ENCODE measurements at regions not wholly inside any gene's neighbourhood (a gene's known extent, or its start where the extent isn't known, plus 50 kb on each side); places are given as distances from the start of the nearest gene placed in this dataset.

DNA sequence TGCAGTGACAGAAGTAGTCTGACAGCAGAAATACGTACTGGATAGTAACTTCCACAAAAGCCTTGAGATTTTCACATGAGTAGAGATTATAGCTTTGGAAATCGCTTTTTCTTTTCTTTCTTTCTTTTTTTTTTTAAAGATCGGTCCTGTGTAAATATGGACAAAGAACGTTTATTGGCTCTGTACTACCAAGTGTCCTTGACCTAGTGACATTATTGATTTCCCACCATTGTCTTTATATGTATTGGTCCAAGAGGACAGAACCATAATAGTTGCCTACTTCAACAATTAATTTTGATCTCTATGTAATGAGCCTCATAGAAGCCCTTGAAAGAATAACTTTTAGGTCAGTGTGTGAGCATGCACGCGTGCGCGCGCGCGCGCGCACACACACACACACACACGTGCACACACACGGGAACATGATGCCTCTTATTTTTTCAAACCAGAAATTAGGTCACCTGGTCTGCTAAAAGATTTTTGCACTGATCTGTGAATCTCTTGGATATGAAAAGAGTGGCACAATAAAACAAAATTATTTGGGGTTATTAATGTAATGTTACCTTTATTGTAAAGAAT, 516.8 kb downstream of the PSAT1 start:
- DNase-seq, result no peak

DNA sequence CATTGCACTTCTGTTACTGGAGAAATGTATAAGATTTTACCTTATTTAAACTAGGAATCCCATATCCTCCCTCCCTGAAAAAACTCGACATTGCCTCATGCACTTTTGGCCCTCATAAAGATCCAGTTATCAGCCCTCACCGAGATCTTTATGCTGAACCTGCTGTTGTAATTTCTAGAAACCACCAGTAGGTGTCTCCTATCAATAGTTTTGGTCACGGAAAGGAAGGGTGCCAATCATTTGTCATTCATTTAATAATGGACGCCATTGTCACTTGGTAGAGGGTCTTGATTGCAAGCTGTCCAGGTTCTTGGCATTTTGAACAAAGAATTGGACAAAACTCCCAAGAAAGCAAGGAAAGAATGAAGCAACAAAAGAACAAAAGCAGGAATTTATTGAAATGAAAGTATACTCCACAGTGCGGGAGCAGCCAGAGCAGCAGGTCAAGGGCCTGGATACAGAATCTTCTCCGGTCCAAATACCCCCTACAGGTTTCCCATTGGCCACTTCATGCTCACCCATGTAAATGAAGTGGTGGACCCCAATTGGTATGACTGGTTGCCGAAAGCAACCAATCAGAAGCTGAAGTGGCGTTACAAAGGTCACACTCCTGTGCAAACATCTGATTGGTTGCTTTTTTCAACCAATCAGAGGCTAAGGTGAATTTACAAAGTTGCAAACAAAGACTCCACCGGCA, 524.3 kb downstream of the PSAT1 start:
- DNase-seq, result peak in 1 of 2 donors; percentile 21

DNA sequence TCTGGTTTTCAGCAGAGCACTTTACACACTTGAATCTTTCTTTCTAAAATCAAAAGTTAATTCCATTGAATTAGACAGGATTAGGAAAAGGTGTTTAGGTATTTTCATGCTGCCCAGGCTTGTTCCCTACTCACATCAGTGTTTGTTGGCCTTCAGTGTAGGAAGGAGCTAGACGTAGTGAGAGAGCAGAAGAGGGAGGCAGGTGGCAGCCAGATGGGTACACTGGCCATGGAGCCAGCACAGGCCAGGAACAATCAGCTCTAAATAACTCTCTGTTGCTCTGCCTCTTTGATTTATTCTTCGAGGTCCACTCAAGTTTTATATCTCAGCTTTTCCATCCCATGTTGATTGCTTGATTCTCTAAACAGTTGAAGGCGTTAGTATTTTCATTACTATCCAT, 529.6 kb downstream of the PSAT1 start:
- no peak for DNase-seq

DNA sequence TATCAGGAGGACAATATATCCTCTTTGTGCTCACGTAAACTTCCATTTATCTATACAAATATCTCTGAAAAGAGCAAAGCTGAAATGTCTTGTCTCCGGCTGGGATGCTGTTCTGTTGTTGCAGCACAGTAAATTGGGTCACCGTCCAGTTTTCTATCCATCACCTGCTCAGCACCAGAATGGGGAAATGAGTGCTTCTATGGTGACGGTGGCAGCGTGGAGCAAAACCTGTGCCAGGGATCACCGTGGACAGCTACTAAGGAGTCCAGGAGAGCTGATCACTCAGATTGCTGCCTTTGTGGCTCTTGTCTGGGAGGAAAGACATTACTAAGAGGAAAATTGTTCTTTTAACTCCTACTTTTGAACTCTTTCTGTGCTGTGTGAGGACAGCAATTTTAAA, 531.6 kb downstream of the PSAT1 start:
- no peak for DNase-seq

DNA sequence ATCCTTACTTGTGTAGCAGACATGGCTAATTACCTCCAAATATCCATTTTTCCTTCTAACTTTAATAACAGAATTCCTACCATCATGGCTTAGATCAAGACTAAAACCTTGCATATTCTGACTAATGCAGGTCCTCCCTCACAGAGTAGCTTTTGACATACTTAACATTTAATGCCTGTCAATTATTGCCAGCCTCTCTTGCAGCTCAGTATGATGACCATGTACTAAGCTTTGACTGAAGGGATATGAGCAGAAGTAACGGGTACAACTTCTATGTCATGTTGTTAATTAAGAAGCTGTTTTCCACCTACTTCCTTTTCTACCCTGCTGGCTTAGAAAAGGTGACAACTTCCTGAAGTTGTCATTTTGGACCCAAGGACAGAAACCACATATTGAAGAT, 533.4 kb downstream of the PSAT1 start:
- no peak for DNase-seq

DNA sequence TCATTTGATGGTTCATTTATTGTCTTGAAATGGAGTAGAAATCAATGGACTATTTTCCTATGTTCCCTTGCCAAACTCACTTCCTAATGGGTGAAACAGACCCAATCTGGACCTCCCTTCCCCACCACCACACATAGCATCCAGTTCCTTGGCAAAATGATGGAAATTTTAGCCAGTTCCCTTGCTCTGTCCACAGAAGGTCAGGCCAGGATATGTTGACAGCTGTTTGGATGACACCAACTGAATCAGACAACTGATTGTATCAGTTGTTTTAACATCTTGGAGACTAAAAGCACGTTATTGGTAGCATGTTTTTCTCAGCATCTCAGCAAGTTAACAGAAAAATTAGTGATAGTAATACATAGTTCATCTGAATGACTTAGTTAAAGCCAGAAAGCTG, 534.8 kb downstream of the PSAT1 start:
- no peak for DNase-seq

DNA sequence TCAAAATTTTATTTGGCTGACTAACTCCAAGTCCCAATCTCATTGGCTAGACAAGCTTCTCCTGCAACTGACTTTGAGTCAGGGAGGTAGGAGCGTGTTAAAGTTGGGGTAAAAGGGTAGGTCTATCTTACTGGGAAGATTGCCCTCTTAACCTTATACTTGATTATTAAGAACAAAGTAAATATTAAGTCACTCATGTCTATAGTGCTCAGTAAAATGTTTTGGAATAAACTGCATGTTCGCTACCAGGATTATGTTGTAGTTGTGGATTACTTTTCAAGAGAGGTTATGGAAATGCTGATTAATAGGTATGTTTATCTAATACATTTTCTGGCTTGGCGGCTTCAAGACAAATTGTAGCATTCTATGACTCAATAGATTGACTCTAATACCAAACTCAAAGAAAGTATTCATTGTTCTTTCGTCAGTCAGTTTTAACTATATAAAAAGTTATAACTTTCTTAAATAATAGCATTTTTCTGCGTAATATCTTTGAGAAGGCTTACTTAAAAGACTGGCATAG, 539.1 kb downstream of the PSAT1 start:
- DNase-seq, result no peak

DNA sequence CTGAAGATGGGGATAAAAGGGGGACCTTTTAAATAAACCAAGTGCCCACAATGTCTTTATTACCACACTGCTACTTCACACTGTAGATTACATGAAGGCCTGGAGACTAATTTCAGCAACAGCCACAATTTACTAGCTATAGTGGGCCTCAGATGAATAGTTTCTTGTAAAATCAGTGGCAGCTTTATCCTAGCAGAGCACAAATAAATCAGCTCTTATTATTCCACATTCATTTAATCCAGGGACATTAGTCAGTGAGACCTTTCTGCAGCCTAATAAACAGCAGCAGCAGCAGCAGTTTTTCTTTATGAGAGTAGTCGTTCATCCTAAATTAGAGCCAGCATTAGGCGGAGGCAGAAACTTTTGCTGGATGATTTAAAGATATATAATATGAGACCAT, 542.3 kb downstream of the PSAT1 start:
- no peak for DNase-seq

DNA sequence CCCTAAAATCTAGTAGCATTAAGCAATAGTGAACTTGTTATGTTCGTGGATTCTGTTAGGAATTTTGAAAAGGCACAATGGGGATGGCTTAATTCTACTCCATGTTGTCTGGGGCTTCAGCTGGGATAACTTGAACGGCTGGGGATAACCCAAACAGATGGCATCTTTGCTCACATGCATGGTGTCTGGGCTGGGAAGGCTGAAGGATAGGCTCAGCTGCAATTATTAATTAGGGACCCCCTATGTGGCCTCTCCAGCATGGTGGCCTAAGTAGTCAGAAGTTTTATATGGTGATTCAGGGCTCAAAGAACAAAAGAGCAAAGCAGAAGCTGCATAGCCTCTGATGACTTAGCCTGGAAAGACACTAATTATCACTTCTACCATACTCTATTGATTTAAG, 551.1 kb downstream of the PSAT1 start:
- no peak for DNase-seq

DNA sequence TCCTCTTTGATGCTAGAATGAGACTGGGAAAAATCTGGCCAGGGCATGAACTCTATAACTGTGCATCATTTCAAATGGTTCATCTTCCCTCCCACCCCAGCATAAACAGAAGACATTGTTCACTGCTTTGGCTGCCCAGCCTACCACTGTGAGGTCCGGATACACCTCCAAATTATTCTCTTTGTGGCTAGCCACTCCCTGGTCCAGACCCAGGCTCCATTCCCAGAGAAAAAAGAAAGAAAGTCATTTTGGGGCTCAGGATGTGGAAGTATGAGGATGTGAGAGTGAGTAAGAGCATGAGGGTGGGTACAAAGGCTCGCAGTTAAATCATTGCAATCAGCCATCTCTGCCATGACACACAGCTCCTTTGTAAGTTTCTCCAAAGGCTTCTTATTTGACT, 559.2 kb downstream of the PSAT1 start:
- no peak for DNase-seq

DNA sequence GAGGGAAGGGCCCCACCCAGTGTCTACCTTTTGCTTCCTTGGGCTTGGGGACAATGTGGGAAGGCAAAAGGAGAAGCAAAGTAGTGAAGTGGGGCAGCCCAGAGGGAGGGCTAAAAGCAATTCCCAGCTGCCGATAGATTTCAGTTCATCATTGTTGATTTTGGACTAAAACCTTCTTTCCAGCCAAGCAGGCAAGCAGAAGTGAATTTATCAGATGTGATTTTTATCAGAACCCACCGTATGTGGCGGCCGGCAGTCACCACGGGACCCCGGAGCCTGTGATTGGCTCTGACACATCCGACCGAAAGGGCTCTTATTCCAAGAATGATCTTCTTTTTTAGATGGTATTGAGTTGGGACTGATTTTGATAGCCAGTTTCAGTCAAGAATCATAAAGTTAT, 559.9 kb downstream of the PSAT1 start:
- DNase-seq, result no peak

DNA sequence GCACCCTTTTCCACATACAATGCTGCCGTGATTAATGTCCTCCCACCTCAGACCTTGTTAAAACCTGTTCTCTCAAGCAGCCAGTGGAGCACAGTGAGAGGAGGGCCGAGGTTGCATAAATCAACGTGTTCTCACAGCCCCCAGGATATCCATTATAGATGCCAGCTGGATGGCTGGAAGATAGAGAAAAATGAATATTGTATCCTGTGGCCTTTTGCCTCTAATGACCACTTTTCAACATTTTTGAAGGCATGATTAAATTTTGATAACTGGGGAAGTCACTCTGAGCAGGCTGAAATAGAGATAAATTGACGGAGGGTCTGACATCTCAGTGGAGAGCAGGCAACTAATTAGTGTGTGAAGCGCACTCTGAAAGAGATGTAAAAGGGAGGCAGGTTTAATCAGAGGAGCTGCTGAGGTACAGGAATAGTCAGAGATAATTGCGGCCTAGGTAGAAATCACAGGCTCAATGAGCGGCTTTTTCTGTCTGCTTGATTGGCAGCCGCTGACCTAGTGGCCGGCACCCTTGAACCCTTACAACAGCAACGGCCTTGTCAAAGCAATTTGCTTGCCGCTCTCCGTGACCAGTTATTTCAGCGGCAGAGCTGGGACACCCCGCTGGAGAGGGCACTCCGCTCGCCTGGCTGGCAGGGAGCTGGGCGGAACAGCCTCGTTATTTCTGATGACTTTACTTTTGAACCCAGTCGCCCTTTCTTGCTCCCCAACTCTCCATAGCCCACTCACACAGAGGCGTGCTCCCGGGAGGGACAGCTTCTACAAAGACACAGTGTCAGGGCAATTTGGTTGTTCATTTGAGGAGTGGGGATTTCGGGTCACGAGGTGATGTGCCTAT, 560.7 kb downstream of the PSAT1 start:
- DNase-seq, result no peak

DNA sequence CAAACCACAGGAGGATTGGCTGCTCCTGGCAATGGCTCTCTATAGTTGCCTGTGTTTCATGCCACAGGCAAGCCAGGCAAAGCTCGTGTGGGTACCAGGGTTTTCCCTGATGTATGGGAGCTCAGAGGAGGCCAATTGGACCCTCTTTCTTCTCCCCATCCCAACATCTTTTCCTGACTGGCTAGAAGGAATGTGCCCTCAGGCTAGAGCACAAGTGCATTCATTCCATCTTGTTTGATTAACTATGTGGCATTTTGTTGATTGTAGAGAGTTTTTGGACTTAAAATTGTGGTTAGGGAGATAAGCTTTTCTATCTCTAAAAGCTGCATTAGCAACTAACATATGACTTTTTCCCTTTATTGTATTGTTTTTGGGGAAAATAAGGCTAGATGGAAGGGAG, 561.3 kb downstream of the PSAT1 start:
- DNase-seq, result no peak

DNA sequence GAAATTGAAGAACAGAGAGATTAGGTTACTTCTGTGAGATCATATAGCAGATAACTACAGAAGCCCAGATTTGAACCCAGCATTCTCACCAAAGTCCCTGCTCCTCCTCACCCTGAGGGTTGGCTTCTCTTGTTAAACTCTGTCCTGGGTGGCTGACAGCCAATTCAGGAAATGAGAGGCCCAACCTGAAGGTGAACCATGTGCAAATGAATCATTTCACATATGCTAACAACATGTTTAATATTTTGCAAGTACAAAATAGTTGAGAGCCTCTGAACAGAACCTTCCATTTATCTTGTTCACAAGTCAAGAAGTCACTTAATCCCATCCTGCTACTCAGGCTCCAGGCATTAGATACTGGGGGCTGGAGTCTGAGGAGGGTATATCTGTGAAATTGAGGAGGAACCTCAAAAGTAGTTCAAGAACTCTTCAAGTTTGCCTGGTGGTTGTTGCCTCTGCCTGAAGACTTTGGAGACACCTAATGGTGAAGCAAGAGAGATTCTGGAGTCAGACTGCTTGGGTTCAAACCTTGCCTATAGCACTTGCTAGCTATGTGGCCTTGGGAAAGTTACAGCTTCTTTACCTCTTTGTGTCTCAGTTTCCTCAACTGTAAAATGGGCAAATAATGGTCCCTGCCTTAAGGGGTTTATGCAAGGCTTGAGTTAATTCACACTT, 564.0 kb downstream of the PSAT1 start:
- DNase-seq, result no peak

DNA sequence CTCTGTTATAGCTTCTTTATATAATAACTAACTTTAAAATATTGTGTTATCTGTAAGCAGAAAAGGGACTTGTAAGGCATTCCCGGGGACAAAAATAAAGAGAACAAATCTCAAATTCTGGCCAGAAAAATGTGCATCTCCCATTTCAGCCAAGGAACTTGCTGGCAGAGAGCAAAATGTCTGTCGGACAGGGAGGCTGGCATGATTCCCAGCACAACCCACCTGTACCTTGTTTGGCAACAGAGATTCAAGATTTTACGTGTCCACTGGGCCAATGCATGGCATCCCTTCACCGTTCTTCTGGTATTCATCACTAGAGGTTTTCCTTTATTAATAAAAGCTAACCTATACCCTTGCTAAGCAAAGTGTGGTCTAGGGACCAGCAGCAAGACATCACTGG, 566.6 kb downstream of the PSAT1 start:
- DNase-seq, result no peak

DNA sequence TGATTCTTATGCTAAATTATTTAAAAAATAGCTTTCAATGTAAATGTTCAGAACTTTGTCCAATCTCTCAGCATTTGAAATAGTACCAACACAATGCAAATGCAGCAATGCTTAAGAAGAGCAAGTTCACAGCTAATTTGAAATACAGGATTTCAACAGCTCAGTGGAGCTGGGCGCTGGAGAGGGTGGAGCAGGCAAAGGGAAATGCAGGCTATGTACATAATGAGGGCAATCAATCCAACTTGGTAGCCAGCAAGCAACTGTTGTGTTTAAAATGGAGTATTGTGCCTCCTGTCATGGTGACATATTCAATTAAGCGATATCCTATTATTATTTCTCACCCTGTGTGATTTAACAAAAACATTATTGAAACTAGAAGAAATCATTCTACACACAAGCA, 568.8 kb downstream of the PSAT1 start:
- no peak for DNase-seq

DNA sequence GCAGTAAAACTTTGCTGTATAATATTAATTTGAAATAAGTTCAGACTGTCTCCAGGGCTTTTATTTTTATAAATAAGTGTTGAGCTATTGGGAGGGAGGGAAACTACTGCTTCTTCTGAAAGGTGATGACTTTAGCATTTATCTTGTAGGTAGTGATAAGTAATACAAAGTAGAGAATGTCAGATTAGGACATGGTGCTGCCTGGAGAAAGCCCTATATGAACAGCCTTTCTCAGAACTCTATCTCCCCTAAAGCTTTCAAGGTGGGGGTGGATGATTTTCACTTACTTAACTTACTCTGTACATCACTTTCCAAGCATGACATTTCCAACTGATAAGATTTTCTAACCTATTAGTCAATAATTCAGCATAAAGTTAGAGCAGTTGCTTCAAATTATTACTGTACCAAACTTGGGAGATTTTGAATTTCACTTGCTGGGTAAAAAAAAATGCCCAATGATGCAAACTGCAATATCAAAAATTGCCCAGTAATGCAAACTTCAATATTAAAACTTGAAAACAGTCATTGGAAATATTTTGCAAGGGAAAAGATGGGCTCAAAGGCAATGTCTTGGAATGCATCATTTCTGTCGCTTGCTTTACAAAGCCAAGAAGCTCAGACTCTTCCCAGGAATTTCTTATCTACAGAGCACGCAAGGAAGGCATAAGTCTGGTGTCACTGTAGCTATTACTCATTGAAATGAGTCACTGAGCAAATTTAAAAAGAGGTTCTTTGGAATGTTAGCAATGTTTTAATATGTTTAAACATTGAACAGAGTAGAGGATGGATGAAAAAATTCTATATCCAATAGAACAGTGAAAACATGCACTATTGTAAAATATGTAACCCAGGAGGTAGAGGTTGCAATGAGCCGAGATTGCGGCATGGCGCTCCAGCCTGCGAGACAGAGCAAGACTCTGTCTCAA, 569.5 kb downstream of the PSAT1 start:
- DNase-seq, result no peak

DNA sequence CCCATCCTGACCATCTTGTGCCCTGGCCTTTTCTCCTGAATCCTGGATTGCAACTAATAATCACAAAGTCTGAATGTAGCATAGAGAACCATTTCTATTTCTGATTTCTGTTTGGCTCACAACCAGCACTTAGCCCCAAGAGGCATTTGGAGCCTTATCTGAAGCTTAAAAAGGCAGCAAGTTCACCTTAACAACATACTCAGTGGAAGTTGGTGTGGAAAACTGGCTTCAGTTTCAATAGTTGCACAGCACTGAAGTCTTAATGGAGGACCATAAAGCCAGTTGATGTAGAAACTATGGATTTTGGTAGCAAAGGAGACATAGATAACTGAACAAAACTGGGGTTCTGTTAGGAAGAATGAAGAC, 574.1 kb downstream of the PSAT1 start:
- DNase-seq, result no peak

DNA sequence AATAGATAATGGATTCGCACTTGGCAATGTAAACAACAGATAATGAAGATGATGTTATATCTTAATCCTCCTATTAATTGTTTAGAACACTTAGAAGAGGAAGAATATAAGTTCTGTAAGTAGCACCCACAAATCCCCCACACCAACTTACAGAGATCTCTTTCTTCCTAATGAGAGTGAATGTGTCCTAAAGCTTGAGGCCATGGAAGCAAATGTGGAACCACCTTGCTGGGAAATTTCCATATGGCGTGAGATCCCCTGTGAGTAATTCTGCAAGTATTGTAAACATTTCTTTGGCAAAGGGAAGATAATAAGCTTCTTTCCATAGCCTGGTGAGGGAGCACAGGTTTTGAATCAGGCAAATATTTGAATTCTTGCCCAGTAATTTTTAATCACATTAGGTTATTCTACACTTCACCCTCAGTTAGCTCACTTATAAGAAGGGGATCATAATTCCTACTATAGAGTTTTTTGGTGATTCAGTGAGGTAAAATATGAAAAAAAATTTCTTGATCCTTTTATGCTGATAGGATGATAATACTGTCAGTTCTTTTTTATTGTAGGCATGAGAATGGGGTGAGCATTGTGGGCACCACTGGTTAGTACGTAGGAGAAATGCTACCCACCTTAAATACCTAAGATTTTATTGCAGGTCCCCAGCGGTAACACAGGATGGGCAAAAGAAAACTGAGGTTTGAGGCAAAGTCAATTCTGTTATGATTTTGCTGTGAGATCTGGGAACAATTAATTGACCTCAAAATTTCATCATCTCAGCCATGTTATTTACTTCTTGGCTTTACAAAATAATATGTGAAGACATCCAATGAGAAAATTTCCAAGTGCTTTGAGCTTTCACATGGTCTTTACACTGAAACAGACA, 574.8 kb downstream of the PSAT1 start:
- no peak for DNase-seq

DNA sequence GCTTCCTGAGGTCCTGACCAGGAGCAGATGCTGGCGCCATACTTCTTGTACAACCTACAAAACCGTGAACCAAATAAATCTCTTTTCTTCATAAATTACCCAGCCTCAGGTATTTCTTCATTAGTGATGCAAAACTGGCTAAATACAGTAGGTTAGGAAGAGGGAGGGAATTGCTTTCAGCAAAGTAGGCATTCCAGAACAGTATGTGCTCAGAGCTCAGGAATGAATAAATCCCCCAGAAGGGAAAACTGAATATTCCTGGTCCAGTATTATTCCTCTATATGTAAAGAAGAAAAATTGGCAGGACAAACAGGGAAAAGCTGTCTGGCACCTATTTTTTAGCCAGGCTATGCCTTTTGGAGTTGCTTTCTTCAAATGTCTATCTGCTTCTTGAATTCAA, 577.1 kb downstream of the PSAT1 start:
- no peak for DNase-seq
